GM12878 (cell line): ENCODE measurements at regions not wholly inside any gene's neighbourhood (a gene's known extent, or its start where the extent isn't known, plus 50 kb on each side); places are given as distances from the start of the nearest gene placed in this dataset.

Experiments used
- ATAC-seq: fragments of 200-7000 bp; cut with Tn5 transposase; 3 replicates; pipeline ENCODE4 v1.9.1; 2020; ENCODE audit warnings: mild to moderate bottlenecking, moderate library complexity
- BruUV-seq: library from RNA; stranded (reverse); fragments of 400-500 nt; replicated peaks from 2 replicates; lab custom pipeline; 2021; lab: Mats Ljungman, UMichigan
- CTCF ChIA-PET: fragments of 300-600 bp; sonication (Branson Sonifier 250); formaldehyde crosslinking; extraction: SDS; loops from one replicate; lab custom pipeline; 2021; ENCODE audit warnings: inconsistent platforms; lab: Yijun Ruan, JAX
- POLR2A ChIA-PET: fragments of 350-600 bp; formaldehyde crosslinking; extraction: SDS; loops from one replicate; lab custom pipeline; 2021; ENCODE audit warnings: inconsistent platforms; lab: Charles Lee
- RAD21 ChIA-PET: fragments of 300-600 bp; sonication (Branson Sonifier 250); formaldehyde crosslinking; loops from one replicate; lab custom pipeline; 2023; ENCODE audit warnings: antibody characterized with exemption; ENCODE audit not compliant: unreplicated experiment; lab: Charles Lee
- SMC1A ChIA-PET: fragments of 300-600 bp; sonication (Branson Sonifier 250); formaldehyde crosslinking; loops from one replicate; lab custom pipeline; 2023; ENCODE audit not compliant: unreplicated experiment, uncharacterized antibody; lab: Charles Lee
- DNase-seq: peaks from one replicate; pipeline ENCODE4 v3.0.0-alpha.2; 2011; ENCODE audit warnings: low read depth, low spot score
- FAIRE-seq: peaks from 3 replicates; lab custom pipeline; 2011; peaks lifted over from hg19 to GRCh38; lab: Jason Lieb, UNC
- H2AFZ ChIP-seq: 2 replicates; pipeline ENCODE4 v1.6.0; 2011; ENCODE audit warnings: low read depth, low read length, control low read depth; ENCODE audit not compliant: control insufficient read depth
- H3K27ac ChIP-seq: 2 replicates; pipeline ENCODE4 v1.5.1; 2011; ENCODE audit warnings: control low read depth; ENCODE audit not compliant: control insufficient read depth, insufficient read depth
- H3K27me3 ChIP-seq, 2 experiments: replicated peaks in 1 of 2; 2 replicates each; pipeline versions ENCODE4 v1.6.0 to v1.6.1; 2011; ENCODE audit warnings: low read length in 1 of 2; ENCODE audit not compliant: control insufficient read depth in 2 of 2, insufficient read depth in 2 of 2
- H3K36me3 ChIP-seq, 2 experiments: 2 replicates each; pipeline ENCODE4 v1.5.1; 2011; ENCODE audit warnings: low read length in 1 of 2; ENCODE audit not compliant: control insufficient read depth in 2 of 2, insufficient read depth in 2 of 2
- H3K4me1 ChIP-seq: 2 replicates; pipeline ENCODE4 v1.6.1; 2011; ENCODE audit warnings: mild to moderate bottlenecking, low read length, moderate library complexity, mixed read lengths; ENCODE audit not compliant: control insufficient read depth, insufficient read depth
- H3K4me2 ChIP-seq: 2 replicates; pipeline ENCODE4 v1.6.0; 2011; ENCODE audit warnings: control low read depth; ENCODE audit not compliant: control insufficient read depth, insufficient read depth
- H3K4me3 ChIP-seq: fragments of 200-600 bp; sonication (generic); 2 replicates; pipeline ENCODE4 v1.5.1; 2016
- H3K79me2 ChIP-seq: 2 replicates; pipeline ENCODE4 v1.6.0; 2011; ENCODE audit warnings: low read length; ENCODE audit not compliant: control insufficient read depth, insufficient read depth
- H3K9ac ChIP-seq: 2 replicates; pipeline ENCODE4 v1.8.0; 2011; ENCODE audit warnings: low read length, control low read depth, mixed read lengths; ENCODE audit not compliant: control insufficient read depth, insufficient read depth
- H3K9me3 ChIP-seq: replicated peaks from 3 replicates; pipeline ENCODE4 v1.5.1; 2011; ENCODE audit warnings: mild to moderate bottlenecking, low read length; ENCODE audit not compliant: control insufficient read depth, insufficient read depth
- H4K20me1 ChIP-seq: 2 replicates; pipeline ENCODE4 v1.6.0; 2011; ENCODE audit not compliant: control insufficient read depth, insufficient read depth
- ASH2L ChIP-seq: fragments of 300-600, 200-600 bp; sonication (generic); IDR thresholded peaks from 2 replicates; pipeline ENCODE4 v1.6.1; 2017; ENCODE audit warnings: low read depth, mild to moderate bottlenecking, borderline replicate concordance
- CHD2 ChIP-seq: IDR thresholded peaks from 2 replicates; pipeline ENCODE4 v1.6.1; 2011; ENCODE audit warnings: low read depth, low read length, improper control_type of control experiment, borderline replicate concordance
- FOXK2 ChIP-seq: fragments of 450-650 bp; IDR thresholded peaks from 2 replicates; pipeline ENCODE4 v1.6.1; 2017; ENCODE audit warnings: mild to moderate bottlenecking, moderate library complexity
- GABPA ChIP-seq: IDR thresholded peaks from 2 replicates; pipeline ENCODE4 v1.6.1; 2014; ENCODE audit warnings: antibody characterized with exemption, low read depth, mild to moderate bottlenecking, inconsistent platforms
- GATAD2B ChIP-seq: fragments of 450-650 bp; conservative IDR thresholded peaks from 2 replicates; pipeline ENCODE4 v1.6.1; 2017; ENCODE audit warnings: low read depth, mild to moderate bottlenecking, moderate library complexity
- HDAC6 ChIP-seq: fragments of 200-600 bp; sonication (generic); IDR thresholded peaks from one replicate; pipeline ENCODE4 v1.8.0; 2017; ENCODE audit warnings: antibody characterized with exemption; ENCODE audit not compliant: unreplicated experiment
- IKZF1 ChIP-seq: fragments of 450-650 bp; conservative IDR thresholded peaks from 2 replicates; pipeline ENCODE4 v1.6.1; 2017; ENCODE audit warnings: antibody characterized with exemption, mild to moderate bottlenecking
- IRF4 ChIP-seq: IDR thresholded peaks from 2 replicates; pipeline ENCODE4 v1.6.1; 2011; ENCODE audit warnings: low read depth, low read length
- KLF5 ChIP-seq: fragments of 450-650 bp; IDR thresholded peaks from 2 replicates; pipeline ENCODE4 v1.6.1; 2014; ENCODE audit warnings: mild to moderate bottlenecking; ENCODE audit not compliant: partially characterized antibody
- MLLT1 ChIP-seq: fragments of 450-650 bp; IDR thresholded peaks from 2 replicates; pipeline ENCODE4 v1.6.1; 2016; ENCODE audit warnings: mild to moderate bottlenecking
- POLR2AphosphoS2 ChIP-seq: IDR thresholded peaks from 2 replicates; pipeline ENCODE4 v1.6.1; 2011; ENCODE audit warnings: low read depth, mild to moderate bottlenecking, low read length, improper control_type of control experiment, moderate library complexity
- POLR2AphosphoS5 ChIP-seq: IDR thresholded peaks from 2 replicates; pipeline ENCODE4 v1.6.1; 2011; ENCODE audit warnings: mild to moderate bottlenecking, low read length, inconsistent platforms
- POU2F2 ChIP-seq: IDR thresholded peaks from 3 replicates; pipeline ENCODE4 v1.6.1; 2011; ENCODE audit warnings: low read depth, mild to moderate bottlenecking, low read length, borderline replicate concordance
- RBBP5 ChIP-seq: fragments of 200-600 bp; sonication (generic); conservative IDR thresholded peaks from 2 replicates; pipeline ENCODE4 v1.6.1; 2016
- SMARCA5 ChIP-seq: fragments of 450-650 bp; IDR thresholded peaks from 2 replicates; pipeline ENCODE4 v1.6.1; 2017; ENCODE audit warnings: mild to moderate bottlenecking
- SMC3 ChIP-seq: IDR thresholded peaks from 2 replicates; pipeline ENCODE4 v1.6.1; 2011; ENCODE audit warnings: low read length, improper control_type of control experiment, borderline replicate concordance
- SRF ChIP-seq, 2 experiments: IDR thresholded peaks; 2 replicates each; pipeline ENCODE4 v1.6.1; 2011; ENCODE audit warnings: low read depth in 2 of 2, low read length in 2 of 2, mild to moderate bottlenecking in 1 of 2, moderate library complexity in 1 of 2
- ZBED1 ChIP-seq: IDR thresholded peaks from 2 replicates; pipeline ENCODE4 v1.6.1; 2016; ENCODE audit warnings: borderline replicate concordance
- ZNF384 ChIP-seq: IDR thresholded peaks from 2 replicates; pipeline ENCODE4 v1.6.1; 2012; ENCODE audit warnings: low read depth, mild to moderate bottlenecking, low read length, improper control_type of control experiment, borderline replicate concordance
- WGBS: methylation state at CpG from one replicate; pipeline ENCODE4 v1.1.6; 2016; ENCODE audit warnings: low lambda C conversion rate; ENCODE audit not compliant: insufficient replicate concordance, insufficient coverage; ENCODE audit errors: missing lambda C conversion rate; 5-methylcytosine and 5-hydroxymethylcytosine counted together
- in situ Hi-C: fragments of 300-500 bp; cut with MboI; formaldehyde crosslinking; loops from 9 replicates; pipeline ENCODE4 v1.14.3; 2018; ENCODE audit warnings: mixed read lengths
- intact Hi-C: fragments of 100-400 bp; cut with micrococcal nuclease; formaldehyde crosslinking; loops from one replicate; pipeline ENCODE4 v1.14.2; 2022; ENCODE audit not compliant: unreplicated experiment
- TF ChIP-seq, protein P1 (sequence below): IDR thresholded peaks from 2 replicates; pipeline ENCODE4 v1.6.1; 2012; ENCODE audit warnings: low read length, inconsistent platforms

DNA sequence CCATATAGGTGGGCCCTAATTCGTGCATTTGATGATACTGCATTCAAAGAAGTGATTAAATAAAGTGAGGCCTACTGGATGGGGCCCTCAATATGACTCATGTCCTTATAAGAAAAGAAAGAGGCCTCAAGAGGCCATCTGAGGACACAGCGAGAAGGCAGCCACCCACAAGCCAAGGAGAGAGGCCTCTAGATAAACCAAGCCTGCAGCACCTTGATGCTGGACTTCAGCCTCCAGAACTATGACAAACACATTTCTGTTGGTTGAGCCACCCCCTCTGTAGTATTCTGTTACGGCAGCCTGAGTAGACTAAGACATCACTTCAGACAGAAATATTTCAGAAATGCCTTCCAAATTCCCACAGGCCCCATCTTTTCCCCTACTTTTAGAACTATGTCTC lies 82.5 kb upstream of the PLEKHG1 start (continued):
- TF ChIP-seq MLLT1: no peak
- TF ChIP-seq, protein P1, sequence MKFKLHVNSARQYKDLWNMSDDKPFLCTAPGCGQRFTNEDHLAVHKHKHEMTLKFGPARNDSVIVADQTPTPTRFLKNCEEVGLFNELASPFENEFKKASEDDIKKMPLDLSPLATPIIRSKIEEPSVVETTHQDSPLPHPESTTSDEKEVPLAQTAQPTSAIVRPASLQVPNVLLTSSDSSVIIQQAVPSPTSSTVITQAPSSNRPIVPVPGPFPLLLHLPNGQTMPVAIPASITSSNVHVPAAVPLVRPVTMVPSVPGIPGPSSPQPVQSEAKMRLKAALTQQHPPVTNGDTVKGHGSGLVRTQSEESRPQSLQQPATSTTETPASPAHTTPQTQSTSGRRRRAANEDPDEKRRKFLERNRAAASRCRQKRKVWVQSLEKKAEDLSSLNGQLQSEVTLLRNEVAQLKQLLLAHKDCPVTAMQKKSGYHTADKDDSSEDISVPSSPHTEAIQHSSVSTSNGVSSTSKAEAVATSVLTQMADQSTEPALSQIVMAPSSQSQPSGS: no peak
- no peak for TF ChIP-seq IRF4
- TF ChIP-seq GABPA: no peak
- no peak for TF ChIP-seq HDAC6
- TF ChIP-seq ZBED1: no peak
- no peak for TF ChIP-seq ZNF384

GRCh38 chr6:150521482-150521881 lies 78.2 kb upstream of the PLEKHG1 start:
- ChIA-PET RAD21 (no interaction called here), SMC1A (interaction anchor here (0.7 to 1.0 kb wide), 2 partner anchors 220 to 236 kb away, joined by 3 to 4 read pairs; no protein-coding TSS in a partner anchor), CTCF (interaction anchor here (1.6 kb wide), 1 partner anchor 103 kb away, joined by 4 read pairs; no protein-coding TSS in a partner anchor), POLR2A (no interaction called here)
- intact Hi-C loops (no loop called here), in situ Hi-C loops (no loop called here)
- H3K79me2 ChIP-seq: no peaks in the 10 kb centered on the region
- no peak overlapping the region for H3K4me2 ChIP-seq
- TF ChIP-seq RBBP5 (no peak), SRF (IDR thresholded peaks at IDR 0.05; ENCODE audit: low read depth in 2 of 2, low read length in 2 of 2) (no peak), POU2F2 (no peak), GATAD2B (no peak), KLF5 (no peak), ASH2L (no peak), POLR2AphosphoS5 (no peak), SMC3 (no peak), IKZF1 (no peak), POLR2AphosphoS2 (no peak), CHD2 (no peak), FOXK2 (no peak), SMARCA5 (no peak)
- H2AFZ ChIP-seq: no peak overlapping the region
- no peak for FAIRE-seq
- WGBS: 6% methylated on average over 1 of the region's 1 CpG
- ATAC-seq: no peak
- H3K36me3 ChIP-seq: no peaks in the 10 kb centered on the region
- H3K4me1 ChIP-seq: no peaks in the 10 kb centered on the region
- no TSS peak for BruUV-seq
- no peak for DNase-seq
- H4K20me1 ChIP-seq: no peaks in the 10 kb centered on the region
- no peaks in the 10 kb centered on the region; a peak in 1 of 4 replicates for H3K27me3 ChIP-seq
- H3K4me3 ChIP-seq: no peak overlapping the region
- H3K27ac ChIP-seq: no peak overlapping the region
- no peaks in the 10 kb centered on the region for H3K9me3 ChIP-seq
- H3K9ac ChIP-seq: no peak overlapping the region
